ENCODE measurements at regions not wholly inside any gene's neighbourhood (a gene's known extent, or its start where the extent isn't known, plus 50 kb on each side); places are given as distances from the start of the nearest gene placed in this dataset.

GRCh38 chr14:87082917-87083316 is 910.1 kb downstream of the GALC start:
- no peak for DNase-seq

GRCh38 chr14:87081004-87081403 is 912.0 kb downstream of the GALC start:
- DNase-seq = no peak

- DNase-seq = no peak
Measured at GRCh38 chr14:87080146-87080545, 912.8 kb downstream of the GALC start.

GRCh38 chr14:87079416-87079815 is 913.6 kb downstream of the GALC start:
- DNase-seq = no peak

- DNase-seq = no peak
Measured at GRCh38 chr14:87076922-87077321, 916.1 kb downstream of the GALC start.

GRCh38 chr14:87076146-87076545 is 916.8 kb downstream of the GALC start:
- peak; percentile 20 for DNase-seq

GRCh38 chr14:87073880-87074570 is 919.0 kb downstream of the GALC start:
- no peak for DNase-seq

GRCh38 chr14:87067591-87067990 is 925.4 kb downstream of the GALC start:
- no peak for DNase-seq

GRCh38 chr14:87067061-87067460 is 925.9 kb downstream of the GALC start:
- DNase-seq = no peak

GRCh38 chr14:87066221-87066817 is 926.7 kb downstream of the GALC start:
- DNase-seq = no peak

- DNase-seq = no peak
Measured at GRCh38 chr14:87065366-87065765, 927.6 kb downstream of the GALC start.

GRCh38 chr14:87063181-87063580 is 929.8 kb downstream of the GALC start:
- no peak for DNase-seq

- no peak for DNase-seq
Measured at GRCh38 chr14:87060405-87060804, 932.6 kb downstream of the GALC start.

- DNase-seq = peak; percentile 37
Measured at GRCh38 chr14:87059060-87059839, 933.7 kb downstream of the GALC start.

- DNase-seq = no peak
Measured at GRCh38 chr14:87055007-87055406, 938.0 kb downstream of the GALC start.

GRCh38 chr14:87052646-87053225 is 940.2 kb downstream of the GALC start:
- DNase-seq = no peak

- no peak for DNase-seq
Measured at GRCh38 chr14:87050421-87050820, 942.6 kb downstream of the GALC start.

GRCh38 chr14:87049950-87050349 is 943.0 kb downstream of the GALC start:
- peak; percentile 55 for DNase-seq

- no peak for DNase-seq
Measured at GRCh38 chr14:87046960-87047359, 946.0 kb downstream of the GALC start.

GRCh38 chr14:87045956-87046355 is 947.0 kb downstream of the GALC start:
- no peak for DNase-seq

GRCh38 chr14:87045246-87045645 is 947.7 kb downstream of the GALC start:
- DNase-seq = peak; percentile 22

- DNase-seq = no peak
Measured at GRCh38 chr14:87044807-87045206, 948.2 kb downstream of the GALC start.

GRCh38 chr14:87043667-87044200 is 949.2 kb downstream of the GALC start:
- no peak for DNase-seq

Measured in fibroblast of upper back skin (primary cell).